ENCODE measurements at regions not wholly inside any gene's neighbourhood (a gene's known extent, or its start where the extent isn't known, plus 50 kb on each side); places are given as distances from the start of the nearest gene placed in this dataset.

DNA sequence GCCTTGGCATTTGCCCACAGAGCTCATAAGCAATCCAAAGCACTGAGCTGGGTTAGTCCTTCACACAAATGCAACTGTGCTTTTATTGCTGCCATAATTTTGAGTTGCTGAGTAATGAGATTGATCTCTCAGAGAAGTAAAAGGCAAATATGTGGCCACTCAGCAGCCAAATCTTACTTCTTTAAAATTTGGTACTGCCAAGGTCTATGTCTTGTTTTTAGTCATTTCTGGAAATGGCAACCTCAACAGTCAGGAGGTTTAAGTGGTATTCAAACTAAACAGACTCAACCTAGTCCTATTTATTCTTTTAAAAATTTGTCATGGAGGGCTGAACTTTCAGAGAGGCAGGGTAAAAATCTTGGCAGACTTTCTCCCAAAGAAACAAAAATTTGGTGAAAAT, 216.4 kb upstream of the GJB5 start:
- DNase-seq (ENCODE audit: low read depth): no peak
- H3K4me3 ChIP-seq (ENCODE audit: low read depth, low read length): no peak overlapping the region
- TF ChIP-seq, protein P1, sequence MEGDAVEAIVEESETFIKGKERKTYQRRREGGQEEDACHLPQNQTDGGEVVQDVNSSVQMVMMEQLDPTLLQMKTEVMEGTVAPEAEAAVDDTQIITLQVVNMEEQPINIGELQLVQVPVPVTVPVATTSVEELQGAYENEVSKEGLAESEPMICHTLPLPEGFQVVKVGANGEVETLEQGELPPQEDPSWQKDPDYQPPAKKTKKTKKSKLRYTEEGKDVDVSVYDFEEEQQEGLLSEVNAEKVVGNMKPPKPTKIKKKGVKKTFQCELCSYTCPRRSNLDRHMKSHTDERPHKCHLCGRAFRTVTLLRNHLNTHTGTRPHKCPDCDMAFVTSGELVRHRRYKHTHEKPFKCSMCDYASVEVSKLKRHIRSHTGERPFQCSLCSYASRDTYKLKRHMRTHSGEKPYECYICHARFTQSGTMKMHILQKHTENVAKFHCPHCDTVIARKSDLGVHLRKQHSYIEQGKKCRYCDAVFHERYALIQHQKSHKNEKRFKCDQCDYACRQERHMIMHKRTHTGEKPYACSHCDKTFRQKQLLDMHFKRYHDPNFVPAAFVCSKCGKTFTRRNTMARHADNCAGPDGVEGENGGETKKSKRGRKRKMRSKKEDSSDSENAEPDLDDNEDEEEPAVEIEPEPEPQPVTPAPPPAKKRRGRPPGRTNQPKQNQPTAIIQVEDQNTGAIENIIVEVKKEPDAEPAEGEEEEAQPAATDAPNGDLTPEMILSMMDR (IDR thresholded peaks at IDR 0.05; ENCODE audit: insufficient read depth, low read length): no peak

DNA sequence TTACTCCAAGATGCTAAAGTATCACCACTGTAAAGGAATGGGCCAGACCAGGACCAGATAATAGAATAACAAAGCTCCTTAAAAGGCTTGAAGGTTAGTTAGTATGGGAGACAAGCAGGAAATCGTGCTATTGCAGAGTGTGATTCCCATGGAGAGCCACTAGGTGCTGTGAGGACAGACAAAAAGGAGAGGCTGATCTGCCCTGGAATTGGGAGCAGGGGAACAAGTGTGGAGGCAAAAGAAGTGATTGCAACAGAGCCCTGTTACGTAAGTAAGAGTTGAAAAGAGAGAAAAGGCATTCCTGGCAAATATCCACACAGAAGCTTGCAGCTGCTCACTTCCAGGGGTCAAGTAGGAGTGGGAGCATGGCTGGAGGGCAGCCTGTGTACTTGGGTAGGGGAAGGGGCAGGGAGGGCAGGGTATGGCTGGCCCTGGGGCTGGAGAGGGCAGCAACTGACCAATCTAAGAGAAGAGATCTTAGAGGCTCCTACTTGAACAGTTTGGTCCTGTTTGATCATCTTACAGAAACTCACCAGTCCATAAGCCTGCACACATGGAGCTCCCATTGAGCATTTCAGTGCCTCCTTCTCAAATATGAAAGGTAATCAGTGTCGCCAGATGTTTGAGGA, 207.7 kb upstream of the GJB5 start:
- TF ChIP-seq, protein P1 (IDR thresholded peaks at IDR 0.05; ENCODE audit: insufficient read depth, low read length): peak; percentile 21
- peak; percentile 5 for DNase-seq (ENCODE audit: low read depth)
- no peak overlapping the region for H3K4me3 ChIP-seq (ENCODE audit: low read depth, low read length)

DNA sequence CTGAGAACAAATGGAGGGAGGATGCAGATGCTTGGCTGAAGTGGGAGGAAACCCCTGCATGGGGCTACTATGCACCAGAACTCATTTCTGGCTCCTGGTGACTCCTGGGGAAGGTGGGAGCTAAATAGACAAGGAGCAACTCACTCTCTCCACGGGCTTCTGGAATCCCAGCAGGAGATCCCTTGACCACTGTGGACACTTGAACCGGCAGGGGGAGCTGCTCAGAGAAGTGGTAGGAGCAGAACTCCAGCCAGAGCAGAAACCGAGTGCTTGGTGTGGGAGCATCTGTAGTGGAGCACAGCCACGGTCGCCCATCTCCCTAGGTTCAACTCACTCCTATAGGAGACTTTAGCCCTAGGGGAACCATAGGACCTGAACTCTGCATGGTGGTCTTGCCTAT, 205.6 kb upstream of the GJB5 start:
- TF ChIP-seq, protein P1 (IDR thresholded peaks at IDR 0.05; ENCODE audit: insufficient read depth, low read length): no peak
- no peak for DNase-seq (ENCODE audit: low read depth)
- no peak overlapping the region for H3K4me3 ChIP-seq (ENCODE audit: low read depth, low read length)

DNA sequence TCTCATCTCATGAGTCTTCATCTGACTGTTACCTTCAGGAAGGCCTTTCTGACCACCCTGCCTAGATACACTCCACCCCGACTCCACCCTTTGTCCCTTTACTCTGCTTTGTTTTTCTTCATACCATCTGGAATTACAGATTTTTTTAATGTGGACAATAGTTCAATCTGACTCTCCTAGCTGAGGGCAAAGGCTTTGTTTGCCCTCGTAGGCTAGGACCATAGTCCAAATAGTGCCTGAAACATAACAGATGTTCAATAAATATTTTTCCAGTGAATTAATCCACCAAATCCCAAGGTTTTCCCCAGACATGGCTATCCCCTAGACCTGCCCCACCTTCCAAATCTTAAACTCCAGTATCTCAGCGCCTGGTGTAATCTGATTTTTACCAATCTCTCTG, 176.5 kb upstream of the GJB5 start:
- TF ChIP-seq, protein P1 (IDR thresholded peaks at IDR 0.05; ENCODE audit: insufficient read depth, low read length): no peak
- DNase-seq (ENCODE audit: low read depth): no peak

DNA sequence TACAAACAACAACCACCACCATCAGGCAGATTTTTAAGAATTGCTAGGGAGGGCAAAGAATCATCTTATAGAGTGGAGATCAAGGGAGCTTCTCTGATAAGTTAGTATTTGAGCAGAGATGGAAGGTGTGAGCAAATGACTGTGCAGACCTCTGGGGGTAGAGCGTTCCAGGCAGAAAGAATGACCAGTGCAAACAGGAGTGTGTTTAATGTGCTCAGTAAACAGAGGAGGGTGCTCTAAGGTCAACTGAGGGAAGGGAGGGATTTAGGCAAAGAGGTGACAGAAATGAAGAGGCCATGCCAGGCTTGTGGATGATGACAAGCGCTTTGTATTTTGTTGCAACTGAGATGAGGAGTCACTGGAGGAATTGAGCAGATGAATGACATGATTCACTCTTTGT, 172.5 kb upstream of the GJB5 start:
- TF ChIP-seq, protein P1 (IDR thresholded peaks at IDR 0.05; ENCODE audit: insufficient read depth, low read length): no peak
- H3K4me3 ChIP-seq (ENCODE audit: low read depth, low read length): no peak overlapping the region
- no peak for DNase-seq (ENCODE audit: low read depth)

More for the DNA sequence above, 176.5 kb upstream of the GJB5 start:
- H3K4me3 ChIP-seq (ENCODE audit: low read depth, low read length): no peak overlapping the region

DNA sequence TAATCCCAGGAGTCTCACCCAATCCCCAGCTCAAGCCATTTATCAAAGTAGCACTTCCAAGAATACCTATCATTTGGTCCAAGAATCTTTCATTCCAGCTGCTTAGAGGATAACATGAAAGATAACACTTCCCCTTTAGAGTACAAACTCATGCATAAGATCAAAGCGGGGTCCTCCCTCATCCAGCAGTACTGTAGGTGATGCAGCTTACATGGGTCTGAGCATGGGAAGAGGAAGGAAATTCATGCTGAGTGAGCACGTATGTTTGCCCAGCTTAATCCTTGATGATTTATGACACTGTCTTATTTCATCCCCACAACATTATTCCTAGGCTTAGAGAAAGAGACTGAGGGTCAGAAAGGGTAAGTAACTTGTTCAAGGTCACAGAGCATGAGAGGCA, 167.1 kb upstream of the GJB5 start:
- H3K4me3 ChIP-seq (ENCODE audit: low read depth, low read length): no peak overlapping the region
- no peak for DNase-seq (ENCODE audit: low read depth)
- TF ChIP-seq, protein P1 (IDR thresholded peaks at IDR 0.05; ENCODE audit: insufficient read depth, low read length): no peak

DNA sequence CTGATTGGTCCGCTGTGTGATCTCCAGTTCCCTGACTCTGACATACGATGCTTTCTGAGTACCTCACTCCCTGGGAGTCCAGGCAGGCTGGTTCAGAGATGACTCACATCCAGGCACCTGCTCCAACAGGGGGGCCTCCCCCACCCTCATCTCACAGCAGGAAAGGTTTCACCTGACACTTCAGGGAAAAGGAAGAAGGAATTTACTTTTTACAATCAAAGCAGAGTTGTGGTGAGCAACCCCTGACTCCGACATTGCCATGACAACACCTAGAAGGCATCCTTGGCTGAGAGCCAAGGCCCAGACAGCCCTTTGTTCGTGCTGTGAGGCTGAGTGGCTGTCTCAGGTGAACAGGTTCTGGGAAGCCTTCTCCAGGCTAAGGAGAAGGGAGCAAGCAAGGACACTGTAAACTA, 164.6 kb upstream of the GJB5 start:
- no peak for DNase-seq (ENCODE audit: low read depth)
- TF ChIP-seq, protein P1 (IDR thresholded peaks at IDR 0.05; ENCODE audit: insufficient read depth, low read length): no peak
- H3K4me3 ChIP-seq (ENCODE audit: low read depth, low read length): no peak overlapping the region
